Mesothelial cell of epicardium (in vitro differentiated cells): ENCODE measurements at regions not wholly inside any gene's neighbourhood (a gene's known extent, or its start where the extent isn't known, plus 50 kb on each side); places are given as distances from the start of the nearest gene placed in this dataset.
"Not testable (repeated sequence)": the region's sequence is repeated elsewhere in the genome, so short reads cannot be mapped to it uniquely, and the experiment has no call there.

ENCODE experiments used
- DNase-seq, 2 experiments: peaks; one replicate each; pipeline ENCODE4 v3.0.0; 2021; ENCODE audit warnings: low spot score in 2 of 2; ENCODE audit not compliant: unreplicated experiment in 2 of 2
- H3K27ac Mint-ChIP-seq: 2 replicates; pipeline ENCODE4 v1.8.0; 2021; ENCODE audit warnings: mixed read lengths
- H3K27me3 Mint-ChIP-seq: 2 replicates; pipeline ENCODE4 v1.8.0; 2021; ENCODE audit warnings: low read depth, mixed read lengths
- H3K36me3 Mint-ChIP-seq: 2 replicates; pipeline ENCODE4 v1.8.0; 2021; ENCODE audit warnings: mixed read lengths
- H3K4me1 Mint-ChIP-seq: 2 replicates; pipeline ENCODE4 v1.8.0; 2021; ENCODE audit warnings: mixed read lengths
- H3K4me3 Mint-ChIP-seq: 2 replicates; pipeline ENCODE4 v1.8.0; 2021; ENCODE audit warnings: mild to moderate bottlenecking, moderate library complexity, mixed read lengths
- H3K9me3 Mint-ChIP-seq: 2 replicates; pipeline ENCODE4 v1.8.0; 2021; ENCODE audit warnings: mixed read lengths
- CTCF ChIP-seq: fragments of 200-600 bp; sonication (generic); IDR thresholded peaks from one replicate; pipeline ENCODE4 v1.5.0; 2021; ENCODE audit warnings: antibody characterized with exemption; ENCODE audit not compliant: unreplicated experiment

- Mint-ChIP-seq H3K4me3 (no peak overlapping the region), H3K4me1 (peaks cover 10% of the 10 kb centered on the region), H3K9me3 (peaks cover 8% of the 10 kb centered on the region), H3K36me3 (no peaks in the 10 kb centered on the region), H3K27ac (no peak overlapping the region), H3K27me3 (no peaks in the 10 kb centered on the region)
- no peak for DNase-seq
- no peak for TF ChIP-seq CTCF
Measured at GRCh38 chr2:129016972-129017371, 698.3 kb upstream of the HS6ST1 start.

- Mint-ChIP-seq H3K27ac (no peak overlapping the region), H3K4me3 (no peak overlapping the region), H3K36me3 (no peaks in the 10 kb centered on the region), H3K9me3 (peaks cover 24% of the 10 kb centered on the region), H3K27me3 (no peaks in the 10 kb centered on the region), H3K4me1 (no peaks in the 10 kb centered on the region)
- no peak for TF ChIP-seq CTCF
- DNase-seq: no peak
Measured at GRCh38 chr2:129024796-129025195, 706.1 kb upstream of the HS6ST1 start.

- no peak overlapping the region for H3K4me3 Mint-ChIP-seq
Measured at GRCh38 chr2:129035992-129036391, 717.3 kb upstream of the HS6ST1 start.

GRCh38 chr2:129043677-129044076 lies 725.0 kb upstream of the HS6ST1 start:
- H3K27ac Mint-ChIP-seq, H3K27me3 Mint-ChIP-seq, DNase-seq, H3K4me3 Mint-ChIP-seq, H3K4me1 Mint-ChIP-seq, H3K36me3 Mint-ChIP-seq: not testable (repeated sequence)
- peaks cover 38% of the 10 kb centered on the region for H3K9me3 Mint-ChIP-seq

More at GRCh38 chr2:129035992-129036391, 717.3 kb upstream of the HS6ST1 start:
- no peak for TF ChIP-seq CTCF
- Mint-ChIP-seq H3K36me3 (peaks cover 3% of the 10 kb centered on the region), H3K27me3 (no peaks in the 10 kb centered on the region), H3K4me1 (no peaks in the 10 kb centered on the region), H3K9me3 (peaks cover 26% of the 10 kb centered on the region), H3K27ac (no peak overlapping the region)
- no peak for DNase-seq

- H3K27ac Mint-ChIP-seq, DNase-seq, H3K4me3 Mint-ChIP-seq, H3K4me1 Mint-ChIP-seq, H3K27me3 Mint-ChIP-seq, H3K36me3 Mint-ChIP-seq: not testable (repeated sequence)
- H3K9me3 Mint-ChIP-seq: peaks cover 27% of the 10 kb centered on the region
Measured at GRCh38 chr2:129046475-129046874, 727.8 kb upstream of the HS6ST1 start.

GRCh38 chr2:129050101-129050500 lies 731.4 kb upstream of the HS6ST1 start:
- Mint-ChIP-seq H3K27ac (no peak overlapping the region), H3K4me1 (no peaks in the 10 kb centered on the region), H3K27me3 (no peaks in the 10 kb centered on the region), H3K4me3 (no peak overlapping the region), H3K36me3 (peaks cover 2% of the 10 kb centered on the region), H3K9me3 (peaks cover 11% of the 10 kb centered on the region)
- TF ChIP-seq CTCF: no peak
- DNase-seq: no peak

GRCh38 chr2:129055242-129055641 lies 736.6 kb upstream of the HS6ST1 start:
- no peaks in the 10 kb centered on the region for H3K36me3 Mint-ChIP-seq
- no peak overlapping the region for H3K4me3 Mint-ChIP-seq
- no peaks in the 10 kb centered on the region for H3K27me3 Mint-ChIP-seq
- peaks cover 42% of the 10 kb centered on the region for H3K4me1 Mint-ChIP-seq
- H3K9me3 Mint-ChIP-seq: no peaks in the 10 kb centered on the region
- DNase-seq: no peak
- TF ChIP-seq CTCF: no peak
- no peak overlapping the region for H3K27ac Mint-ChIP-seq
